ENCODE measurements at regions not wholly inside any gene's neighbourhood (a gene's known extent, or its start where the extent isn't known, plus 50 kb on each side); places are given as distances from the start of the nearest gene placed in this dataset.

- TF ChIP-seq CTCF (conservative IDR thresholded peaks at IDR 0.05) (no peak), ZFX (IDR thresholded peaks at IDR 0.05) (no peak)
These were observed 277.8 kb upstream of the SLC14A2 start for GRCh38 chr18:45337477-45337876.

Data from C4-2B (cell line).